ENCODE measurements at regions not wholly inside any gene's neighbourhood (a gene's known extent, or its start where the extent isn't known, plus 50 kb on each side); places are given as distances from the start of the nearest gene placed in this dataset.

GRCh38 chr3:106969596-106969995 is 407.6 kb upstream of the CCDC54 start:
- TF ChIP-seq CTCF (IDR thresholded peaks at IDR 0.05; ENCODE audit: low read depth, low read length), result no peak
- no peak for TF ChIP-seq EZH2phosphoT487 (IDR thresholded peaks at IDR 0.05; ENCODE audit: low read depth)
